C4-2B (cell line): ENCODE measurements at regions not wholly inside any gene's neighbourhood (a gene's known extent, or its start where the extent isn't known, plus 50 kb on each side); places are given as distances from the start of the nearest gene placed in this dataset.

ENCODE experiments used
- CTCF ChIP-seq: fragments of 450-650 bp; conservative IDR thresholded peaks from 2 replicates; pipeline ENCODE4 v1.5.1; 2017; ENCODE audit warnings: mild to moderate bottlenecking
- ZFX ChIP-seq: fragments of 450-650 bp; IDR thresholded peaks from 2 replicates; pipeline ENCODE4 v1.6.1; 2017

DNA sequence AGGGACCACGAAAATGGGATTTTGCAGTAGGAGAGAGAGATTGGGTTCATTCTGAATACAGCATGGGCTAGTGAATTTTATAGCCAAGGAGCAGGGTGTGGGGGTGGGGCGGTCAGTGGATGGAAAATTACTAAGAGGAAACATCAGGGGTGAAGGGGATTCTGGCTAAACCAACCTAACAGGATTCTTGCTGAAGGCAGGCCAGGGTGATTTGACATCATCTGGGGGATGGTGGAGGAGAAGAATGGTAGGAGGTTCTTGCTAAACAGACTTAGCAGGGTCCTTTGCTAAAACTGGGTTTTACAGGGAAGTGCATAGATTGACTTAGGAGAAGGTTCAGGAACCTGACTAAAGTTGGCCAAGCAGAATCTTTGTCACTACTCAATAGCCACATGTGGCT, 91.9 kb downstream of the DNAAF6 start:
- TF ChIP-seq CTCF: no peak
- no peak for TF ChIP-seq ZFX
